NK-92 (cell line): ENCODE measurements at regions not wholly inside any gene's neighbourhood (a gene's known extent, or its start where the extent isn't known, plus 50 kb on each side); places are given as distances from the start of the nearest gene placed in this dataset.

ENCODE experiments used
- DNase-seq: peaks from one replicate; lab custom pipeline; 2025; ENCODE audit not compliant: unreplicated experiment; lab: John Stamatoyannopoulos, UW

DNA sequence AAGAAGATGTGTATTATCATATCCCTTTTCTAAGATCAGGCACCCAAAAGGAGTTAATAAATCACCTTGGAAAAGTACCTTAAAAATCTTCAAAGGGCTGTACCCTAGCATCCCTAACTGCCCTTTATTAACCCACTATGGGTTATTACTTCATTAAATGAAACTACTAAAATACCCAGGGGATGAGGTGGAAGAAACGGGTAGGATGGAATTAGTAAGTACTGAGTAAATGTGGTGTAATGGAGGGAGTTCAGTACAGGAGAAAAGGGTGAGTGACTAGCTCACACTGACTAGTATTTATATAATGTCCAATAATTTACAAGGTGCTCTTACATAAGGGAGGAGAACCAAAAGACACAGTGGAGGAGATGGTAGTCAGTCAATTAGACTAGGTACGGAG lies 51.0 kb upstream of the RASGEF1B start:
- DNase-seq, result no peak

DNA sequence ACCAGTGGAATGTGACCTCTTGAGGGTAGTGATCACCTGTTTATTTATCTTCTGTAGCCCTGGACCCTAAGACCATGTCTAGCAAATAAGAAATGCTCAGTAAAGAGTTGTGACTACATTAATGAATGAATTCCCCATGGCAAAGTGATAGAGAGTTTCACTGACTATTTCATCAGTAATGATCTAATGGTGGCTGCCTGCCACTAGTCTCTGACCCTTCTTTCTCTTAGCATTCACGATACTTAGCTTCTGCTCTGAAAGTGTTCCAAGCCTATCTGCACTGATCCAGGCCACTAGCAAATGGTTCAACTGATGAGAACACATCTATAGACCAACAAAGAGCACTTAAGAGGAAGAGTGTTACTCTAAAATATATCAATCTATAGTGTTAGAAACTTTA lies 50.0 kb upstream of the RASGEF1B start:
- DNase-seq, result no peak
